ENCODE measurements at regions not wholly inside any gene's neighbourhood (a gene's known extent, or its start where the extent isn't known, plus 50 kb on each side); places are given as distances from the start of the nearest gene placed in this dataset.
A peak's percentile ranks its signal among the peaks of the same experiment; 100 is the strongest.

DNA sequence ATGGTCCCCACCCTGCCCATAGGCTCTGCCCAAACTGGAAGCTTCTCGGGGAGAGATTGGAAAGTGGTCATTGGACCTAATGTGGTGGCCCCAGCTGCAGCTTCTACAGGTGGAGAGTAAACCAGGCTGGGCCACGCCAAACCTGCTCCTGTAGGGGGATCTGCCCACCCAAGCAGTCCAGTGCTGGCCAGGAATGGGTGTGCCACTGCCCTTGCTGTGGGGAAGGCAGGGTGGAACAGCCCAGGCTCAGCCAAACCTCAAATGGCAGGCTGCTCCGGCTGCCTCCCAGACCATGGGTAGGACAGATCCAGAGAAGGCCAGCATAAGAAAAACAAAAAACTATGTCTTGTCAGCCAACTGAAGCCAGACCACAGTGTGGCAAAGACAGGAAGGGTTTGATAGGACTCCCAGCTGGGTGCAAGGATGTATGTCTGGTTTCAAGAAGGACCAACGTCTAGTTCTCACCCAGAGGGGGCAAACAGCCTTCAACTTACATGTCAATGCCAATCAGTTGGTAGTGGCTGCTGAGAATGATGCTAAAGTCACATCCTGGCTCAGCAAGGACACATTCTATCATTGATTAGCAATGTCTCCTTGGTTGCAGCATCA lies 267.3 kb downstream of the UACA start:
- Histone ChIP-seq H2AFZ (ENCODE audit: low read depth, low read length, poor library complexity, severe bottlenecking) (no peak overlapping the region), H3K9ac (ENCODE audit: low read length) (no peak overlapping the region), H3K9me2 (ENCODE audit: insufficient read depth) (no peaks in the 10 kb centered on the region), H3K27ac (ENCODE audit: low read depth, low read length) (no peak overlapping the region), H3K79me2 (ENCODE audit: insufficient read depth, low read length) (no peaks in the 10 kb centered on the region), H3K4me1 (ENCODE audit: control insufficient read depth in 1 of 2, insufficient read depth in 2 of 2, low read length in 2 of 2) (peaks cover 40 to 48% of the 10 kb centered on the region in 2 experiments), H3K9me3 (ENCODE audit: control insufficient read depth in 1 of 2, insufficient read depth in 1 of 2, low read depth in 1 of 2, low read length in 2 of 2) (no peaks in the 10 kb centered on the region), H3K4me3 (replicated peaks in 1 of 2; ENCODE audit: low read depth in 1 of 2, low read length in 2 of 2) (no peak overlapping the region), H3K4me2 (ENCODE audit: low read length) (0 out of 2 replicates have a peak overlapping the region, but pooled peaks have one; percentile 66), H3K36me3 (ENCODE audit: control insufficient read depth in 1 of 2, insufficient read depth in 2 of 2, low read length in 2 of 2) (no peaks in the 10 kb centered on the region), H4K20me1 (ENCODE audit: insufficient read depth) (no peaks in the 10 kb centered on the region), H3K27me3 (ENCODE audit: insufficient read depth, low read length) (peaks cover 4% of the 10 kb centered on the region; the same call in 1 of the 2 replicates)
- DNase-seq (ENCODE audit: low read depth, low spot score) (no peak), ATAC-seq (no peak)
- CTCF ChIA-PET, result no interaction called here
- intact Hi-C loops (cut with micrococcal nuclease), result no loop called here
- RAD21 ChIA-PET (ENCODE audit: low non-redundant PET in 1 of 2, low total read pairs in 2 of 2, uncharacterized antibody in 2 of 2, unreplicated experiment in 2 of 2), result no interaction called here
- POLR2A ChIA-PET, result no interaction called here
- TF ChIP-seq, protein P1, sequence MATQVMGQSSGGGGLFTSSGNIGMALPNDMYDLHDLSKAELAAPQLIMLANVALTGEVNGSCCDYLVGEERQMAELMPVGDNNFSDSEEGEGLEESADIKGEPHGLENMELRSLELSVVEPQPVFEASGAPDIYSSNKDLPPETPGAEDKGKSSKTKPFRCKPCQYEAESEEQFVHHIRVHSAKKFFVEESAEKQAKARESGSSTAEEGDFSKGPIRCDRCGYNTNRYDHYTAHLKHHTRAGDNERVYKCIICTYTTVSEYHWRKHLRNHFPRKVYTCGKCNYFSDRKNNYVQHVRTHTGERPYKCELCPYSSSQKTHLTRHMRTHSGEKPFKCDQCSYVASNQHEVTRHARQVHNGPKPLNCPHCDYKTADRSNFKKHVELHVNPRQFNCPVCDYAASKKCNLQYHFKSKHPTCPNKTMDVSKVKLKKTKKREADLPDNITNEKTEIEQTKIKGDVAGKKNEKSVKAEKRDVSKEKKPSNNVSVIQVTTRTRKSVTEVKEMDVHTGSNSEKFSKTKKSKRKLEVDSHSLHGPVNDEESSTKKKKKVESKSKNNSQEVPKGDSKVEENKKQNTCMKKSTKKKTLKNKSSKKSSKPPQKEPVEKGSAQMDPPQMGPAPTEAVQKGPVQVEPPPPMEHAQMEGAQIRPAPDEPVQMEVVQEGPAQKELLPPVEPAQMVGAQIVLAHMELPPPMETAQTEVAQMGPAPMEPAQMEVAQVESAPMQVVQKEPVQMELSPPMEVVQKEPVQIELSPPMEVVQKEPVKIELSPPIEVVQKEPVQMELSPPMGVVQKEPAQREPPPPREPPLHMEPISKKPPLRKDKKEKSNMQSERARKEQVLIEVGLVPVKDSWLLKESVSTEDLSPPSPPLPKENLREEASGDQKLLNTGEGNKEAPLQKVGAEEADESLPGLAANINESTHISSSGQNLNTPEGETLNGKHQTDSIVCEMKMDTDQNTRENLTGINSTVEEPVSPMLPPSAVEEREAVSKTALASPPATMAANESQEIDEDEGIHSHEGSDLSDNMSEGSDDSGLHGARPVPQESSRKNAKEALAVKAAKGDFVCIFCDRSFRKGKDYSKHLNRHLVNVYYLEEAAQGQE (IDR thresholded peaks at IDR 0.05; ENCODE audit: low read depth), result no peak
- TF ChIP-seq POLR2A (IDR thresholded peaks at IDR 0.05; ENCODE audit: borderline replicate concordance, extremely low read depth, insufficient read depth, insufficient read length) (no peak), ELF1 (IDR thresholded peaks at IDR 0.05; ENCODE audit: borderline replicate concordance, low read depth) (no peak), YY1 (IDR thresholded peaks at IDR 0.05; ENCODE audit: extremely low read depth, insufficient replicate concordance, low read depth, low read length) (no peak)
- BruUV-seq (replicated peaks), result no TSS peak
